ENCODE measurements at regions not wholly inside any gene's neighbourhood (a gene's known extent, or its start where the extent isn't known, plus 50 kb on each side); places are given as distances from the start of the nearest gene placed in this dataset.

DNA sequence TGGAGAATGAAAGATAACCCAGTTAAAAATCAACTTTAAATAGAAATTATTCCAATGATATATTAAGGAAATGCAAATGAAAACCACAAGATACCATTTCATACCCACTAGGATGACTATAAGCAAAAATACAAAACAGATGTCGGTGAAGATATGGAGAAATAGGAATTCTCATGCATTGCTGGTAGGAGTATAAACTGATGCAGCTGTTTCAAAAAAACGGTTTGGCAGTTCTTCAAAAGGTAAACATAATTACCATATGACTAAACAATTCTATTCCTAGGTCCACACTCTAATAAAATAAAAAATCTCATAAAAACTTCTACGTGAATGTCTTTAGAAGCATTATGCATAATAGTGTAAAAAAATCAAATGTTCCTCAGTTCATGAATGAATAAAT lies 763.3 kb upstream of the BRINP3 start (continued):
- TF ChIP-seq NCOA2 (CRISPR knock-in tag; IDR thresholded peaks at IDR 0.05) = no peak
- TF ChIP-seq MYC (CRISPR knock-in tag; IDR thresholded peaks at IDR 0.05; ENCODE audit: borderline replicate concordance) = no peak
- no peak for TF ChIP-seq CCDC6 (CRISPR knock-in tag; IDR thresholded peaks at IDR 0.05)
- no peak for TF ChIP-seq ZNF841 (CRISPR knock-in tag; IDR thresholded peaks at IDR 0.05; ENCODE audit: borderline replicate concordance)
- no peak for TF ChIP-seq ZSCAN25 (CRISPR knock-in tag; IDR thresholded peaks at IDR 0.05)
- TF ChIP-seq, protein P1, sequence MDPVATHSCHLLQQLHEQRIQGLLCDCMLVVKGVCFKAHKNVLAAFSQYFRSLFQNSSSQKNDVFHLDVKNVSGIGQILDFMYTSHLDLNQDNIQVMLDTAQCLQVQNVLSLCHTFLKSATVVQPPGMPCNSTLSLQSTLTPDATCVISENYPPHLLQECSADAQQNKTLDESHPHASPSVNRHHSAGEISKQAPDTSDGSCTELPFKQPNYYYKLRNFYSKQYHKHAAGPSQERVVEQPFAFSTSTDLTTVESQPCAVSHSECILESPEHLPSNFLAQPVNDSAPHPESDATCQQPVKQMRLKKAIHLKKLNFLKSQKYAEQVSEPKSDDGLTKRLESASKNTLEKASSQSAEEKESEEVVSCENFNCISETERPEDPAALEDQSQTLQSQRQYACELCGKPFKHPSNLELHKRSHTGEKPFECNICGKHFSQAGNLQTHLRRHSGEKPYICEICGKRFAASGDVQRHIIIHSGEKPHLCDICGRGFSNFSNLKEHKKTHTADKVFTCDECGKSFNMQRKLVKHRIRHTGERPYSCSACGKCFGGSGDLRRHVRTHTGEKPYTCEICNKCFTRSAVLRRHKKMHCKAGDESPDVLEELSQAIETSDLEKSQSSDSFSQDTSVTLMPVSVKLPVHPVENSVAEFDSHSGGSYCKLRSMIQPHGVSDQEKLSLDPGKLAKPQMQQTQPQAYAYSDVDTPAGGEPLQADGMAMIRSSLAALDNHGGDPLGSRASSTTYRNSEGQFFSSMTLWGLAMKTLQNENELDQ (CRISPR knock-in tag; IDR thresholded peaks at IDR 0.05; ENCODE audit: borderline replicate concordance) = no peak
- TF ChIP-seq, protein P2, sequence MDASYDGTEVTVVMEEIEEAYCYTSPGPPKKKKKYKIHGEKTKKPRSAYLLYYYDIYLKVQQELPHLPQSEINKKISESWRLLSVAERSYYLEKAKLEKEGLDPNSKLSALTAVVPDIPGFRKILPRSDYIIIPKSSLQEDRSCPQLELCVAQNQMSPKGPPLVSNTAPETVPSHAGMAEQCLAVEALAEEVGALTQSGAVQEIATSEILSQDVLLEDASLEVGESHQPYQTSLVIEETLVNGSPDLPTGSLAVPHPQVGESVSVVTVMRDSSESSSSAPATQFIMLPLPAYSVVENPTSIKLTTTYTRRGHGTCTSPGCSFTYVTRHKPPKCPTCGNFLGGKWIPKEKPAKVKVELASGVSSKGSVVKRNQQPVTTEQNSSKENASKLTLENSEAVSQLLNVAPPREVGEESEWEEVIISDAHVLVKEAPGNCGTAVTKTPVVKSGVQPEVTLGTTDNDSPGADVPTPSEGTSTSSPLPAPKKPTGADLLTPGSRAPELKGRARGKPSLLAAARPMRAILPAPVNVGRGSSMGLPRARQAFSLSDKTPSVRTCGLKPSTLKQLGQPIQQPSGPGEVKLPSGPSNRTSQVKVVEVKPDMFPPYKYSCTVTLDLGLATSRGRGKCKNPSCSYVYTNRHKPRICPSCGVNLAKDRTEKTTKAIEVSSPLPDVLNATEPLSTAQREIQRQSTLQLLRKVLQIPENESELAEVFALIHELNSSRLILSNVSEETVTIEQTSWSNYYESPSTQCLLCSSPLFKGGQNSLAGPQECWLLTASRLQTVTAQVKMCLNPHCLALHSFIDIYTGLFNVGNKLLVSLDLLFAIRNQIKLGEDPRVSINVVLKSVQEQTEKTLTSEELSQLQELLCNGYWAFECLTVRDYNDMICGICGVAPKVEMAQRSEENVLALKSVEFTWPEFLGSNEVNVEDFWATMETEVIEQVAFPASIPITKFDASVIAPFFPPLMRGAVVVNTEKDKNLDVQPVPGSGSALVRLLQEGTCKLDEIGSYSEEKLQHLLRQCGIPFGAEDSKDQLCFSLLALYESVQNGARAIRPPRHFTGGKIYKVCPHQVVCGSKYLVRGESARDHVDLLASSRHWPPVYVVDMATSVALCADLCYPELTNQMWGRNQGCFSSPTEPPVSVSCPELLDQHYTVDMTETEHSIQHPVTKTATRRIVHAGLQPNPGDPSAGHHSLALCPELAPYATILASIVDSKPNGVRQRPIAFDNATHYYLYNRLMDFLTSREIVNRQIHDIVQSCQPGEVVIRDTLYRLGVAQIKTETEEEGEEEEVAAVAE (CRISPR knock-in tag; IDR thresholded peaks at IDR 0.05; ENCODE audit: borderline replicate concordance) = no peak
- TF ChIP-seq ZNF337 (CRISPR knock-in tag; IDR thresholded peaks at IDR 0.05; ENCODE audit: borderline replicate concordance, low read depth) = no peak
- TF ChIP-seq TBL1XR1 (IDR thresholded peaks at IDR 0.05; ENCODE audit: borderline replicate concordance, low read length, partially characterized antibody) = no peak

Data from HepG2 (cell line).